ENCODE measurements at regions not wholly inside any gene's neighbourhood (a gene's known extent, or its start where the extent isn't known, plus 50 kb on each side); places are given as distances from the start of the nearest gene placed in this dataset.

- Histone ChIP-seq H3K27me3 (no peaks in the 10 kb centered on the region), H3K4me3 (no peak overlapping the region), H3K27ac (no peak overlapping the region), H3K9me3 (no peaks in the 10 kb centered on the region), H3K4me1 (no peaks in the 10 kb centered on the region), H3K36me3 (no peaks in the 10 kb centered on the region)
- TF ChIP-seq EP300 (IDR thresholded peaks at IDR 0.05) (no peak), POLR2A (IDR thresholded peaks at IDR 0.05) (no peak), POLR2AphosphoS5 (IDR thresholded peaks at IDR 0.05) (no peak)
- TF ChIP-seq, protein P1, sequence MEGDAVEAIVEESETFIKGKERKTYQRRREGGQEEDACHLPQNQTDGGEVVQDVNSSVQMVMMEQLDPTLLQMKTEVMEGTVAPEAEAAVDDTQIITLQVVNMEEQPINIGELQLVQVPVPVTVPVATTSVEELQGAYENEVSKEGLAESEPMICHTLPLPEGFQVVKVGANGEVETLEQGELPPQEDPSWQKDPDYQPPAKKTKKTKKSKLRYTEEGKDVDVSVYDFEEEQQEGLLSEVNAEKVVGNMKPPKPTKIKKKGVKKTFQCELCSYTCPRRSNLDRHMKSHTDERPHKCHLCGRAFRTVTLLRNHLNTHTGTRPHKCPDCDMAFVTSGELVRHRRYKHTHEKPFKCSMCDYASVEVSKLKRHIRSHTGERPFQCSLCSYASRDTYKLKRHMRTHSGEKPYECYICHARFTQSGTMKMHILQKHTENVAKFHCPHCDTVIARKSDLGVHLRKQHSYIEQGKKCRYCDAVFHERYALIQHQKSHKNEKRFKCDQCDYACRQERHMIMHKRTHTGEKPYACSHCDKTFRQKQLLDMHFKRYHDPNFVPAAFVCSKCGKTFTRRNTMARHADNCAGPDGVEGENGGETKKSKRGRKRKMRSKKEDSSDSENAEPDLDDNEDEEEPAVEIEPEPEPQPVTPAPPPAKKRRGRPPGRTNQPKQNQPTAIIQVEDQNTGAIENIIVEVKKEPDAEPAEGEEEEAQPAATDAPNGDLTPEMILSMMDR (IDR thresholded peaks at IDR 0.05): no peak
- WGBS, 2 donors (ENCODE audit: low coverage in 1 of 2): 86 to 88% methylated on average over 1 of the region's 1 CpG
- ATAC-seq: no peak
Measured at GRCh38 chr19:31952693-31953092, 392.7 kb upstream of the ZNF507 start.

DNA sequence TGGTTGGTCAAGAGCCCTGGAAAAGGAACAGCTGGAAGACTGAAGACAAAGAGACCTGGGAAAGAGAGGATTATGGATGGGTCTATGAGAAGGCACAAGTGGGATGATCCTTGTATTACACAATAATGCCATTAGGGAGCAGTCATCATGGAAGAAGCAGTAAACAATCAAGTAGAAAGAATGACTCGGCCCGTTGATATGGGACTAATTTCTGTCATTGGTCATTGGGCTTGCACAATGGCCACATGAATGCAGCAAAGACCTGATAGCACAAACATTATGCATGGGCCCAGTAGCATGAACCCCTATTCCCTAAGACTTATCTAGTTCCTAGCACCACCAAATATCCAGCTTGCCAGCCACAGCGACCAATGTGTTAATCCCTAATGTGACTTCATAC lies 390.3 kb upstream of the ZNF507 start:
- Histone ChIP-seq H3K36me3 (no peaks in the 10 kb centered on the region), H3K9me3 (no peaks in the 10 kb centered on the region), H3K27ac (no peak overlapping the region), H3K27me3 (no peaks in the 10 kb centered on the region), H3K4me1 (no peaks in the 10 kb centered on the region), H3K4me3 (no peak overlapping the region)
- 94 to 100% methylated on average over 1 to 3 of the region's 3 CpGs for WGBS, 2 donors (ENCODE audit: low coverage in 1 of 2)
- no peak for ATAC-seq
- TF ChIP-seq EP300 (IDR thresholded peaks at IDR 0.05) (no peak), POLR2AphosphoS5 (IDR thresholded peaks at IDR 0.05) (no peak)

- H3K27me3 ChIP-seq: no peaks in the 10 kb centered on the region
- TF ChIP-seq POLR2AphosphoS5 (IDR thresholded peaks at IDR 0.05): no peak
- no peaks in the 10 kb centered on the region for H3K4me1 ChIP-seq
- WGBS, 2 donors (ENCODE audit: low coverage in 1 of 2): 68 to 74% methylated on average over 5 to 6 of the region's 6 CpGs
- ATAC-seq: no peak
- H3K9me3 ChIP-seq: no peaks in the 10 kb centered on the region
- no peaks in the 10 kb centered on the region for H3K36me3 ChIP-seq
- no peak overlapping the region for H3K27ac ChIP-seq
- H3K4me3 ChIP-seq: no peak overlapping the region
Measured at GRCh38 chr19:31955884-31956283, 389.5 kb upstream of the ZNF507 start.

DNA sequence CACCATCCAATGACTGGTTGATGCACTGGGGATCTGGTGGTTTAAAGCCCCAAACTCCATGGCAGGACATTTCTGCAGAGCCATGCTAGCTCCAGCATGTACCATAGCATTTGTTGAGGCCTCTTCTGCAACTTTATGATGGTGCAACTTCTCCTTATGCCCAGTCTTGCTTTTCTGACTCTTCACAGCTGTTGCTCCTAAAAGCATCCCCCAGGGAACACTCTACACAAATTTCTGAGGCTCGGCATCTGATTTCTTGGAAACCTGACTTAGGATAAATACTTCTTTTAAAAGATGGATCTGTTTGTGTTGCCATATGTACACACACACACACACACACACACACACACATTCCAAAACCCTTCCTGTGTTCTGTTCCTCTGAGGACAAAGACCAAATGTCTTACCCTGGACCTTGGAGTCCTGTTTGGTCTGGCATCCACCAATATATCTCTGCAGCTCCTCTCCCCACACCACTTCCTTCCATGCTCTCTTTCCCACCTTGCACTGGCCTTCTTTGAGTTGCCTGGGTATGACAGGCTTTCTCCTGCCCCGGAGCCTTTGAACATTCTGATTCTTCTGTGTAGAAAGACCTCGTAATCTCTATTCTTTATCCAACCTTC lies 388.5 kb upstream of the ZNF507 start:
- Histone ChIP-seq H3K9me3 (no peaks in the 10 kb centered on the region), H3K4me3 (no peak overlapping the region), H3K27ac (no peak overlapping the region), H3K4me1 (peaks cover 0 to 9% (median 7%) of the 10 kb centered on the region in 3 donors), H3K36me3 (no peaks in the 10 kb centered on the region), H3K27me3 (no peaks in the 10 kb centered on the region)
- ATAC-seq: no peak
- TF ChIP-seq, protein P1 (IDR thresholded peaks at IDR 0.05): no peak
- 85 to 87% methylated on average over 2 to 3 of the region's 3 CpGs for WGBS, 2 donors (ENCODE audit: low coverage in 1 of 2)

DNA sequence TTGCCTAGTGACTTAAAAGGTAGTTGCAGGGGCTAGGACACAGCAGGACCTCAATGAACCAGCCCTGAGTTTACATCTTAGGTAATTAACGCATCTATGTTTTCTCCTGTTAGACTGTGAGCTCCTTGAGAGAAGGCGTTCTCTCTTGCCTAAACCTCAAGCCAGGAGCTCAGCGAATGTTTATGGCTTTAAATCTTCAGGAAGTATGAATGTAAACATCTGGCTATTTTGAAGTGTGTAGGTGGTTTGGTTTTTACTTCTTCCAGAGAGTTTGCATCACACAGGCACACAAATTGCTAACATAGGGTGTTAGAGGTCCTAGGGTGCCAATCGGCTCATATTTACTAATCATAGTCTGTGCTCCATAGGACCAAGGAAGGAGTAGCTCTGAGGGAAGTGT lies 387.7 kb upstream of the ZNF507 start:
- Histone ChIP-seq H3K9me3 (no peaks in the 10 kb centered on the region), H3K36me3 (no peaks in the 10 kb centered on the region), H3K27ac (no peak overlapping the region), H3K27me3 (no peaks in the 10 kb centered on the region), H3K4me1 (peaks cover 0 to 17% (median 10%) of the 10 kb centered on the region in 3 donors), H3K4me3 (no peak overlapping the region)
- ATAC-seq: no peak
- no peak for TF ChIP-seq POLR2AphosphoS5 (IDR thresholded peaks at IDR 0.05)
- 68 to 73% methylated on average over 3 to 4 of the region's 4 CpGs for WGBS, 2 donors (ENCODE audit: low coverage in 1 of 2)

DNA sequence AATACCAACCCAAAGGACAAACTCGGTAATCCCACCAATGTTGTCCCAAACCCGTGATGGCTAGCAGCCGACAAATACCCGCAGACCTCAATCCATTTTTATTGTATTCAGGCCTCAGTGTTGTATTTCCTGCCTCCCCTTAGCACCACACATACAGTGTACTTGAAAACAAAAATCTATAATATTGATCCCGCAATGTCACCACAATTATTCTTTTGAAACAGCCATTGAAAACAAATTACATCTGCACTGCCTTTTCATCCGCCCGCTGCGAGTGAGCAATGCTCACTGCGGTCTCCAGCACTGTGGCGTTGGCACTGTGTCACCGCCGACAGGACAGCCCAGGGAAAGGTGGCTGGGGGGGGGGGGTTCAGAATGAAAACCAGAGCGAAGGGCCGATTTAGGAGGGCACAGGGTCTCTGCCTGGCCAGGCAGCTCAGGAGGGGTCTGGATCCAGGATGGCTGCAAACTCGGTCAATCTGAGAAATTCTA lies 385.8 kb upstream of the ZNF507 start:
- no peak overlapping the region for H3K4me3 ChIP-seq
- TF ChIP-seq POLR2A (IDR thresholded peaks at IDR 0.05) (no peak), POLR2AphosphoS5 (IDR thresholded peaks at IDR 0.05) (no peak), EP300 (IDR thresholded peaks at IDR 0.05) (no peak)
- TF ChIP-seq, protein P1 (IDR thresholded peaks at IDR 0.05): no peak
- H3K36me3 ChIP-seq: no peaks in the 10 kb centered on the region
- no peaks in the 10 kb centered on the region for H3K9me3 ChIP-seq
- H3K27ac ChIP-seq: no peak overlapping the region
- no peak for ATAC-seq
- H3K27me3 ChIP-seq: no peaks in the 10 kb centered on the region
- peaks cover 0 to 30% (median 12%) of the 10 kb centered on the region in 3 donors for H3K4me1 ChIP-seq
- WGBS, 2 donors (ENCODE audit: low coverage in 1 of 2): 94% methylated on average over 8 of the region's 15 CpGs

Data from gastroesophageal sphincter (tissue), 4 donors.